Retinal pigment epithelial cell (primary cell): ENCODE measurements at regions not wholly inside any gene's neighbourhood (a gene's known extent, or its start where the extent isn't known, plus 50 kb on each side); places are given as distances from the start of the nearest gene placed in this dataset.

ENCODE experiments used
- DNase-seq: peaks from one replicate; pipeline ENCODE4 v3.0.0-alpha.2; 2010; ENCODE audit warnings: low read depth
- H3K4me3 ChIP-seq: 2 replicates; pipeline ENCODE4 v1.5.1; 2011; ENCODE audit warnings: mild to moderate bottlenecking, low read length, control low read depth, moderate library complexity
- CTCF ChIP-seq: conservative IDR thresholded peaks from 2 replicates; pipeline ENCODE4 v1.5.1; 2011; ENCODE audit warnings: low read depth, low read length, control low read depth, inconsistent platforms

- DNase-seq, result no peak
- no peak for TF ChIP-seq CTCF
- no peak overlapping the region for H3K4me3 ChIP-seq
Observed at GRCh38 chr15:89412905-89413411, 78.3 kb upstream of the POLG start.

- no peak for DNase-seq
- TF ChIP-seq CTCF, result no peak
- H3K4me3 ChIP-seq, result no peak overlapping the region
Observed at GRCh38 chr15:89410039-89410435, 75.4 kb upstream of the POLG start.

GRCh38 chr15:89409184-89410038, 74.8 kb upstream of the POLG start:
- no peak overlapping the region for H3K4me3 ChIP-seq
- TF ChIP-seq CTCF, result no peak

GRCh38 chr15:89408372-89409183, 74.0 kb upstream of the POLG start:
- no peak overlapping the region for H3K4me3 ChIP-seq
- no peak for TF ChIP-seq CTCF
- DNase-seq, result no peak

More at GRCh38 chr15:89409184-89410038, 74.8 kb upstream of the POLG start:
- DNase-seq, result no peak

GRCh38 chr15:89406940-89407607, 72.5 kb upstream of the POLG start:
- TF ChIP-seq CTCF, result peak; percentile 16
- no peak overlapping the region for H3K4me3 ChIP-seq
- no peak for DNase-seq

- no peak overlapping the region for H3K4me3 ChIP-seq
- DNase-seq, result no peak
- TF ChIP-seq CTCF, result no peak
Observed at GRCh38 chr15:89406218-89406939, 71.8 kb upstream of the POLG start.
